GM18873 (cell line): ENCODE measurements at regions not wholly inside any gene's neighbourhood (a gene's known extent, or its start where the extent isn't known, plus 50 kb on each side); places are given as distances from the start of the nearest gene placed in this dataset.
"Not testable (repeated sequence)": the region's sequence is repeated elsewhere in the genome, so short reads cannot be mapped to it uniquely, and the experiment has no call there.

Experiments used
- ATAC-seq: cut with Tn5 transposase; IDR thresholded peaks from one replicate; pipeline ENCODE4 v1.9.1; 2021; ENCODE audit warnings: mild to moderate bottlenecking, moderate library complexity, moderate number of reproducible peaks; ENCODE audit not compliant: unreplicated experiment, low FRiP score

DNA sequence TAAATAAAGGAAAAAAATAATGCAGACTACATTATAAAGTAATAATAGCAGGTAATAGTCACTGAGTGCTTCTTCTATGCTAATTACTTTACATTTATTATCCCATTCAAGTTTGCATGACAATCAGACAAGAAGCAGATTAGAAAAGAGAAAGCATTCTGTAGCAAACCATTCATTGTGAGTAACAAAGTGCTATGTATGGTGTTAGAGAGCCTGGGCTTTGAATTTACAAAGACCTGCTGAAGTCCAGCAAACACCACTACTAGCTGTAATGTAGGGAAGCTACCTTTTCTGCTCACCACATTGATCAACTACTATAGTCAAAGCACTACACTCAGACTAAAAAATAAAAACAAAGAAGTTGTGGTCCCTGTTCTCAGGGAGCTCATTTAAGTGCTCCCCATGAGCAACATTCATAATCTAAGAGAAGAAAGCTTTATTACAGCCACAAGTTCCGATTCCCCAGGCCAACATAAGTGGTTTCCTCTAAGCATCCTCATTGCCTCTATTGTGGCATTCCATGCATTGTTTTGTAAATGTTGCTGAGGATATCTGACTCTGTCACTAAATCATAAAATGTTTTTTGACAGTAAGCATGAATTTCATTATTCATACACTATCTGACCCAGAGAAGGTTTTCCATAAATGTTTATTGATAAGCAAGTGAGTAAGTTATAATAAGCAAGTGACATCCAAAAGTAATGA, 108.5 kb downstream of the FOXD4L6 start:
- ATAC-seq = not testable (repeated sequence)

DNA sequence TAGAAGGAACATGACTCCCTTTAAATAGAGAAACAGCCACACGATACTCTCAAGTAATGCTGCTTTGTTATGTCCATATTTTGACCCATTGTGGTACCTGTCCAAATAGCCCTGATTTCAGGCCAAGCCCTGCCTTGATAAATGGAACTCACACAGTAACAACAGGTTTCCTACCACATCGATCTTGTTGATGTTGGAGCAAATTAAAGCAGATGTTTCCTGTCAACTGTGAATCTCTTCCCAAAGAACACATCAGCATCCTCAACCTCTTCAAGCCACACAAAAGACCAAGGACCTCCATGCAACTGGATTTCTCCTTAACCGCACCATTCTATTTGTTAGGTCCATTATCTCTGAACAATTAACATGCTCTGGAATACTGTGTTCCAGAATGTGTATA, 109.5 kb downstream of the FOXD4L6 start:
- ATAC-seq = not testable (repeated sequence)

DNA sequence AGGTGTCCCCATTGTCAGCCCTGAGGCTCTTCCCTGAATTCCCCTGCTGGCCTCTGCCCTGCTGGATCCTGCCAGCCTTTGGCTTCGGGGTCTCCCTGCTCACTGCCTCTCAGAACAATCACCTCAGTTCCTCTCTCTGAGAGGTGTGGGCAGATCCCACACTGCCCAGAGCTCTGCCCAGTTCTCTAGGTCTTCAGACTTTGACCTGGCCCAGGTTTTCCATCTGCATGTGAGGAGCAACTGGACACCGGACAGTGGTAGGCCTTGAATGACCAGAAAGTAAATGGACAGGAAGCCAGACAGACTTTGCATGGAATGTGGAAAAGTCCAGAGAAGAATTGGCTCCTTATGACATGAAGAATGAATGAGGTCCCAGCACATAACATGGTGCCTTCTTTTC, 111.8 kb downstream of the FOXD4L6 start:
- not testable (repeated sequence) for ATAC-seq

DNA sequence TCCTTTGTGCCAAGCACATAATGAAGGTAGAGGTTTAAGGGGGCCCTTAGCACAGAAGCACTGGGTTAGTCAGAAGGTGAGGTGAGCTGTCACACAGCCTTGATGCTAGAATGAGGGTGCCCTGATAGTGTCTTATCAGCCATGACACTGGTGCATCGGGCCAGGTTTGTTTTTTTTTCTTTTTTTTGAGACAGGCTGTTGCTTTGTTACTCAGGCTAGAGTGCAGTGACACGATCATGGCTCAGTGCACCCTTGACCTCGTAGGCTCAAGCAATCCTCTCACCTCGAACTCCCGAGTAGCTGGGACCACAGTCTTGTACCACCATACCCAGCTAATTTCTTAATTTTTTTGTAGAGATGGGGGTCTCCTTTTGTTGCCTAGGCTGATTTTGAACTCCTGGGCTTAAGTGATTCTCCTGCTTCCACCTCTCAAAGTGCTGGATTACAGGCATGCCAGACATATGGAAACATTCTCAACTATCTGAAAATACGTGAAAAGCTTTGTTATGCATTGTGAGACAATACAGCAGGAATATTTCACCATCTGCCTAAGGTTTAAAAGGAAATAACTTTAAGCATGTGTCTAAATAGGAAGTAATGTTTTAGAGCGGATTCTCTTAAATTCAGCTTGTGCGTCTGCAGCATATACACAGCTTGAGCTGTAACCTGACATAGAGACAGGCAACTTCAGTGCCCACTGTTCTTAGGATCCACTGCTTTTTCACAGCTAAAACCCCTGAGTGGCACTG, 128.4 kb downstream of the FOXD4L6 start:
- not testable (repeated sequence) for ATAC-seq

DNA sequence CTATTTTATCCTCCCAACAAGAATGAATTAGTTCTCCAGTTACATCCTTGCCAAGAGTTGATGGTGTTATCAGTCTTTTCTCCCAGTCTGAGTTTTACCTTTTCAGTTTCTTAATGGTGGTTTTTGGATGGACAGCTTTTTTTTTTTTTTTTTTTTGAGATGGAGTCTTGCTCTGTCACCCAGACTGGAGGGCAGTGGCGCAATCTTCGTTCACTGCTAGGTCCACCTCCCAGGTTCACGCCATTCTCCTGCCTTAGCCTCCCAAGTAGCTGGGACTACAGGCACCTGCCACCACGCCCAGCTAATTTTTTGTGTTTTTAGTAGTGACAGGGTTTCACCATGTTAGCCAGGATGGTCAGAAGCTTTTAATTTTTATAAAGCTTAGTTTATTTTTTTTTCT, 133.0 kb downstream of the FOXD4L6 start:
- ATAC-seq = not testable (repeated sequence)

DNA sequence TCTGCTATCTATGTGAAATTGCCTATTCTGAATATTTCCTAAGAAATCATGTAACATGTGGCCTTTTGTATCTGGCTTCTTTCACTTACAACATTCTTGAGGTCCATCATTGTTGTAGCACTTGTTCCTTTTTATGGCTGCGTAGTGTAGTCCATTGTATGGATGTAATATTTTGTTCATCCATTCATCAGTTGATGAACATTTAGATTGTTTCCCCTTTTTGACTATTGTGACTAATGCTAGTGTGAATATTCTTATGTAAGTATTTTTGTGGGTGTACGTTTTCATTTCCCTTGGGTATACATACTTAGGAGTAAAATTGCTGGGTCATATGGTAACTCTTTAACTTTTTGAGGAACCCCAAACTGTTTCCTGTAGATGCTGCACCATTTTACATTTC, 134.6 kb downstream of the FOXD4L6 start:
- ATAC-seq = not testable (repeated sequence)

DNA sequence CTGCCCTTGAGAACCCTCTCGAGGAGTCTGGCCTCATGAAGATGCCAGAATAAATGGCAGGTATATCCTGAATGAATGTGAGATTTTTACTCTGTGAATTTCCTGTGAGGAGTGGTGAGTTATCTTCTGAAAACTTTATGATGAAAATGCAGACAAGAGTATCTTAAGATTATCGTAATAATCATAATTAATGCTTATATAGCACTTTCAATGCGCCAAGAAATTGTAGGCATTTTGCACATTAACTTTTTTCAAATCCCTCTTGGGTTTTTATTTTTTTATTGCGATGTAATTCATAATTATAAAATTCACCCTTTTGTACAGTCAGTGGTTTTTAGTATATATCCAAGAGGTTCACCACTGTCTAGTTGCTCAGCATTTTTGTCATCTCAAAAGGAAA, 135.1 kb downstream of the FOXD4L6 start:
- ATAC-seq = not testable (repeated sequence)

DNA sequence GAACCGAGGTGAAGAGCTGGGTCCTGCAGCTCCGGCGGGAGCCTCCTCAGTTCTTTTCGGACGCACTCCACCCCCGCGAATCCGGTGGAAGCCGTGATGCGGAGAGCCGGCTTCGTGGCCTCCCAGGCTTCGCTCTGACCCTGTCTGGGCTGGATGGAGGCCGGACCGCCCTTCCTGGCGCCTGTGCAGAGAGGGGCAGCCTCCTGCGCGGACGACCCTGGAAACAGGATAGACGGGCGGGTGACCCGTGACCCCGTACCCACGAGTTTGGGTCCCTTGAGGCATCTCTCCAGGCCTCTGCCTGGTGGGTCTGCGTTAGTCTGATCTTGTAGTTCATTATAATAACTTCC, 136.0 kb downstream of the FOXD4L6 start:
- ATAC-seq = peak; percentile 24

DNA sequence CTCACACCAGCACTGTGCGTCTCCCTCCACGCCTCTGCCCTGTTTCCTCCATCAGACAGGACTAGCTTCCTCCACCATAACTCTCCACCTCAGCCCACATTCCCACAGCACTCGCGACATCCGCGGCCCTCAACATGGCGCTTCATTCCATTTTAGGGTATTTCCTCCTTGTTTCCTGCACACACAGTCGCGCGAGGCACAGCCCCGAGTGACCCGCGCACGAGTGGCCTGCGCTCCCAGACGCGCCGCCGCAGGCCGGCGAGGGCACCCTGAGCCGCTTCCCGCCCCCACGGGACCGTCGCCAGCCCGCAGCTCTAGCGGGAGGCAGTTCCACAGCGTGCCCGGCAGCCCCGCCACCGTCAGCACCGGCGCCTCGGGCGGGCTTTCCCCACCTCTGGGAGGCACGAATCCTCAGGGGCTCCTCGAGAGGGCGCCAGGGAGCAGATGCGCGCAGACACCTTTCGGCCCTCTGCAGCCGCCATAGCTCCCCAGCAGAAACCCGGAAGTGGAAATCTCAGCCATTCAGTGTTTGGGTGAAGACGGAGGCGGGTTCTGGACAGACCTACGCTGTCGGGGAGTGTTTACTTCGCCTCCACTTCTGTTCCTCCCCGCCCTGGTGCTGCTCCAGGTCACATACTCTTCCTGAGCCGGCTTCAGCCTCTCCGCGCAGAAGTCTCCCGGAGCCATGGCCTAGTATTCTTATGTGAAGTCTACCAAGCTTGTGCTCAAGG, 136.6 kb downstream of the FOXD4L6 start:
- ATAC-seq = peak; percentile 100

DNA sequence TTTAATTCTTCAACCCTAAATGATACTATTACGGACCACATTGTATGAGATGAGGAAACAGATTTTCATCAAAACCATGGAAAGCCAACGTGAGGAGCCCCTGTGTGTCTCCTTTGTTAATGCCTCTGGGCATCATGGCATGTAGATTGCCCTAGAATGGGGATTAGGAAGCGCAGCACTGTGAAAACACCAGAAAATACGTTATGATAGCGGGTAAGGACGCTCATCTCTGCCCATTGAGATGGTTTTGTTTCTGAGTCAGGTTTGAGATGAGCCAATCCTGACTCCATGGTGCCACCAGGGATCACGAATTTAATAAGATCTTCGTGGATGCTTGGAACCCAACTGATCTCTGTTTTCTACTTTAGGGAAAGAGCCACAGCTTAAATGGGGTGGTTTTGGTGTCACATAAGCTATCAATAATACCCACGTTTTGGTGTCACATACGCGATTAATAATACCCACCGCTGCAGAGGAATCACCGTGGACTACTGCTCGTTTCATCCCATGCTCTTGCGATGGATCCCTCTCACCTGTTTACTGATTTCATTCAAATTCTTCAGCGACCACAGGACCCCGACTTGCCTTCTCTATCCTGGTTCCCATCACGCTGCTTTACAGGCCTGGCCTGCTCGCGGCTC, 137.3 kb downstream of the FOXD4L6 start:
- ATAC-seq = not testable (repeated sequence)

DNA sequence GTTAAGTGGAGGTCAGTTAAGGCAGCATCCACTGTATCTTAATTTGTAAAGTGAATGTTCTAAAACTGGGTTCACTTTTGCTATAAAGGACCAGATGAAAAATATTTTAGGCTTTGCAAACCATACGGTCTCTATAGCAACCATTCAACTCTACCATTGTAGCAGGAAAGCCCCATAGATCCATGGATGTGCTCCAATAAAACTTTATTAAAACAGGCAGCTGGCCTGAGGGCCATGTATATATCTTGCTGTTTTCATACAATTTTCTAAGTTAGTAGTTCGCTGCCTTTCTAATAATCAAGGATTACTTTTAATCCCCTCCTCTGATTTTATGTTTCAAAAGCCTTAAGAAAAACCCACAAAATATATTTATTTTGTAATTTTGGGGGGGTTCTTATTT, 142.1 kb downstream of the FOXD4L6 start:
- not testable (repeated sequence) for ATAC-seq

DNA sequence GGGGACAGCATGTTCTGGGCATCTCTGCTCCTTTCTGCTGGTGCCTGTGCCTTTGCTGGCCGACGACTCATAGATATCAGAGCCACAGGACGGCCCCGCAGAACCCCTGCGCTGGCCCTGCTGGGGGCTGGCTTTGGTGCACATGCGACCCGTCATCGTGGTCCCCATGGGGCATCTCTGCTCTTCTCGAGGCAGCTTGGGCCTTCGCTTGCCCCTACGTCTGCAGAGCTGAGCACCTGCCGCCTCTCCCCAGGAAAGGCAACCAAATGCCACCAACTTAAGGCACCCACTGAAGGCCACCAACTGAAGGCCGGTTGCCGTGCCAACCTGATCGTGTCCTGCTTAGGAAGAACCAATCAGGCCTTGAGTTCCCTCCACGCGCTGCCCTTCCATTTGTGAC, 153.1 kb downstream of the FOXD4L6 start:
- not testable (repeated sequence) for ATAC-seq

DNA sequence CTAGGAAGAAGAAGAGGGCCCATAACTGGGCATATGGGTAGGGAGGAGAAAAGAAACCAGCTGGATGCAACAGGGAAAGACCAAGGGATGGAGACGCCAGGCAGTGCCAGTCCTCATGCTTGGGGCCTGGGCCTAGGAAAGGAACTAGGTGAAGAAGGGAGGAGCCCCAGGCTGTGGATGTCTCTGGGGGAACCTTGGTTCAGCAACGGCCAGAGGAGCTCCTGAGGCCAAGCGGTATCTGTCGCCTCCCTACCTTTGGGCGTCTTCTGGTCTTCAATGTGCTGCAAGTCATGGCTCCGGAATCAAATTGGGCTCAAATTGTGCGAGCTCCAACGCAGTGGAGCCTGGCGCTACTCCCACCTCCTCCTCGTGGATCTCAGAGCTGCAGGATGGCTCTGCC, 153.6 kb downstream of the FOXD4L6 start:
- ATAC-seq = not testable (repeated sequence)

DNA sequence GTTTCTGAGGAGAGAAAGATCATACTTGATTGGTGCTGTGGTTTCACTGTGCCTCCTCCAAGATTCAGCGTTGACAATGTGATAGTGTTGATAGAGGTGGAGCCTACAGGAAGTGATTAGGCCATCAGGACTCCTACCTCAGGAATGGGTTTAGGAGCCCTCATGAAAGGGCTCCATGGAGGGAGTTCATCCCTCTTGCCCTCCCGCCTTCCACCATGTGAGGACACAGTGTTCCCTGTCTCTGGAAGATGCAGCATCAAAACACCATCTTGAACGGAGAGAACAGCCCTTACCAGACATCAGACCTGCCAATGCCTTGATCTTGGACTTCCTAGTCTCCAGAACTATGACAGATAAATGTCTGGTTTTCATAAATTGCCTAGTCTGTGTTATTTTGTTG, 156.7 kb downstream of the FOXD4L6 start:
- ATAC-seq = not testable (repeated sequence)

DNA sequence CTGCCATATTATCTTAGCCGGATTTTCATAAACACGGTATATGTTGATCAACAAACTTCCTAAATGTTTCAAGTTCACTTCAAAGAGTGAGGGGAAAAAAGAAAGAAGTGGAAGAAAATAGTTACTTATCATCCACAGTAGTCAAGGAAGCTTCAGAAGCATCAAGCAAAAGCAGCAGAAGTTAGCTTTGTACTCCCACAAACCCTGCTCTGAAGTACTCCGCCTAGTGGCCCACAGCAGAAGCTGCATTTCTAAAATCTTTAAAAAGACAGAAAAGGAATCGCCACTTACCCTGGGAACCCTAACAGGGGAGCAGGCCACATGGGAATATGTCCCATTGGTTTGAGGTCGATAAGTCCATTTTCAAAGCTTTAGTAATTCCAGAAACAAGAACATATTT, 158.1 kb downstream of the FOXD4L6 start:
- not testable (repeated sequence) for ATAC-seq

DNA sequence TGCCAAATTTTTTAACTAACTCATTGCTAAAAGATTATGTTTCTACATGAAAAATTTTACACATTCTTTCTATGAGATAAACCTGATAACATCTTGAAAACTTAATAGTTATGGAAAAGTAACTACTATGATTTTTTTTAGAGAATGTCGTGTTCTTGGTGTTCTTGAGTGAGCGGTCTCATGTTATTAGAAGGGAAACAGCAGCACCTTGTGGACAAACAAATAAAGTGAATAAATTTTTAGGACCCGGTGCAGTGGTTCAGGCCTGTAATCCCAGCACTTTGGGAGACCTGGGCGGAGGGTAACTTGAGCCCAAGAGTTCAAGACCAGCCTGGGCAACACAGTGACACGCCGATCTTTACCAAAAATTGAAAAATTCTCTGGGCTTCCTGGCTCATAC, 166.0 kb downstream of the FOXD4L6 start:
- ATAC-seq = not testable (repeated sequence)

DNA sequence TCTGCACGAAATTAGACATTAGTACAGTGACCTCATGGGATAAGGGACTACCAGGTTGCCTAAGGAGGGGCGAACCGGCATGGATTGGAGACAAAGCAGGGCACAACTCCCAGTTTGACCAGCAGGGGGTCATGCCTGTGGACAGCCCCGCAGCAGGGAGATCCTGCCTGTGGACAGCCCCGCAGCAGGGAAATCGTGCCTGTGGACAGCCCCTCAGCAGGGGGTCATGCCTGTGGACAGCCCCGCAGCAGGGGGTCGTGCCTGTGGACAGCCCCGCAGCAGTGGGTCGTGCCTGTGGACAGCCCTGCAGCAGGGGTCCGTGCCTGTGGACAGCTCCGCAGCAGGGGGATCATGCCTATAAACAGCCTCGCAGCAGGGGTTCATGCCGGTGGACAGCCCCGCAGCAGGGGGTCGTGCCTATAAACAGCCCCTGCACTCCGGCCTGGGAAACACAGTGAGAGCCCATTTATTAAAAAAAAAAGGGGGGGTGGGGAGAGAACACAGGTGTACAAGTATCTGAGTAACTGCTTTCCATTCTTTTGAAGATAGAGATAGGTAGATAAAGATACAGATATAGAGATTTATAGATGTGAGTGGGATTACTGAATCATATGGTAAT, 176.5 kb downstream of the FOXD4L6 start:
- ATAC-seq = not testable (repeated sequence)

DNA sequence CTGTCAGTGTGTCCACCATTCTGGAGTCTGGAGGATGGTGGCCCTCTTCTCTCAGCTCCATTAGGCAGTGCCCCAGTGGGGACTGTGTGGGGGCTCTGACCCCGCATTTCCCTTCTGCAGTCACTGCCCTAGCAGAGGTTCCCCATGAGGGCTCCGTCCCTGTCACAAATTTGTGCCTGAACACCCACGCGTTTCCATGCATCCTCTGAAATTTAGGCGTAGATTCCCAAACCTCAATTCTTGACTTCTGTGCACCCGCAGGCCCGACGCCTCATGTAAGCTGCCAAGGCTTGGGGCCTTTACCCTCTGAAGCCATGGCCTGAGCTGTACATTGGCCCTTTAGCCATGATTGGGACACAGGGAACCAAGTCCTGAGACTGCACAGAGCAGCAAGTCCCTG, 182.3 kb downstream of the FOXD4L6 start:
- not testable (repeated sequence) for ATAC-seq

DNA sequence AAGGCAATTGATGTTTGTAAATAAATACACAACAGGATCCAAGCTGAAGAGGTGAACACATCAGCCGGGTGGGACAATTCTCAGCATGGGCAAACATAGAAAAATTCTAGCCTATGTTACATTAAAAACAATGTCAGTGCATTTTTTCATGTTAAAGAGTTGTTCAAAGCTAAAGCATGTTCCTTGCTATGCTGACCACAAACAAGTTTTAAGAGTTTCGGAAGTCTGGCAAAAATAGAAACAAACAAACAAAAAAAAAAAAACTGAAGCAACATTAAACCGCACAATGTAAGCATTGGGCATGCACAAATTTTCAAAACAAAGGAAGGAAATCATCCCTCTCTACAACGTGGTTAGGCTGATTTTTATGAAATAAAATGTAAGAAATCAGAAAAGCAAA, 185.8 kb downstream of the FOXD4L6 start:
- not testable (repeated sequence) for ATAC-seq

DNA sequence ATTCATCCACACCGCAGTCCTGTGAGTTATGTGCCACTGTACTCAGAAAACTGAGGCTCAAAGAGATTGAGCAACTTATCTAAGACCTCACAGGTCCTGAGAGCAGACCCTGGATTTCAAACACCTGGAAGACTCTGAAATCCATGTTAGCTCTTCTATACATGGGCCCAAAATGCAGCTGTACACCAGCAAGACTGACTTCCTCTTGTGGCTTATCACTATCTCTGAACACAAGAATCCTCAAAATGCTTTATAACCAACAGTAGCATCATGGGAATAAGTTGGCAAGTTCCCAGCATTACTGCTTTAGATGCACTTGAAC, 188.6 kb downstream of the FOXD4L6 start:
- not testable (repeated sequence) for ATAC-seq
